Motor neuron (in vitro differentiated cells): ENCODE measurements at regions not wholly inside any gene's neighbourhood (a gene's known extent, or its start where the extent isn't known, plus 50 kb on each side); places are given as distances from the start of the nearest gene placed in this dataset.
A peak's percentile ranks its signal among the peaks of the same experiment; 100 is the strongest.

Experiments used
- ATAC-seq, 8 experiments: fragments of 200-7000 bp; cut with Tn5 transposase; replicated peaks in 6 of 8; 2 replicates each; pipeline ENCODE4 v1.8.0; 2021; ENCODE audit warnings: mild to moderate bottlenecking in 8 of 8, moderate library complexity in 8 of 8
- H3K27ac ChIP-seq, 2 donors: fragments of 250-450 bp; sonication (Bioruptor Pico); 2 replicates each; pipeline ENCODE4 v1.9.0; 2021; ENCODE audit warnings: antibody characterized with exemption in 2 of 2, mild to moderate bottlenecking in 2 of 2, moderate library complexity in 1 of 2
- H3K4me1 ChIP-seq, 2 donors: fragments of 250-450 bp; sonication (Bioruptor Pico); replicated peaks in 1 of 2; 2 replicates each; pipeline ENCODE4 v1.6.1; 2021; ENCODE audit warnings: antibody characterized with exemption in 2 of 2, mild to moderate bottlenecking in 2 of 2, moderate library complexity in 1 of 2
- H3K4me3 ChIP-seq, 5 donors: fragments of 250-450 bp; sonication (Bioruptor Pico); 2 replicates each; pipeline ENCODE4 v1.9.0; 2021; ENCODE audit warnings: antibody characterized with exemption in 5 of 5, mild to moderate bottlenecking in 5 of 5, moderate library complexity in 4 of 5
- WGBS, 10 experiments: fragments of 450-650 bp; shearing (Covaris generic); methylation state at CpG; one replicate each; pipeline ENCODE4 v1.0.0; 2022; 5-methylcytosine and 5-hydroxymethylcytosine counted together
- in situ Hi-C, 9 experiments: fragments of 400-800 bp; cut with MboI; loops; one replicate each; pipeline ENCODE4 v1.15.0; 2021; ENCODE audit warnings: low sequenced_read_pairs in 9 of 9, low pct_unique_long_range_greater_than_20kb in 2 of 9; ENCODE audit not compliant: unreplicated experiment in 9 of 9

DNA sequence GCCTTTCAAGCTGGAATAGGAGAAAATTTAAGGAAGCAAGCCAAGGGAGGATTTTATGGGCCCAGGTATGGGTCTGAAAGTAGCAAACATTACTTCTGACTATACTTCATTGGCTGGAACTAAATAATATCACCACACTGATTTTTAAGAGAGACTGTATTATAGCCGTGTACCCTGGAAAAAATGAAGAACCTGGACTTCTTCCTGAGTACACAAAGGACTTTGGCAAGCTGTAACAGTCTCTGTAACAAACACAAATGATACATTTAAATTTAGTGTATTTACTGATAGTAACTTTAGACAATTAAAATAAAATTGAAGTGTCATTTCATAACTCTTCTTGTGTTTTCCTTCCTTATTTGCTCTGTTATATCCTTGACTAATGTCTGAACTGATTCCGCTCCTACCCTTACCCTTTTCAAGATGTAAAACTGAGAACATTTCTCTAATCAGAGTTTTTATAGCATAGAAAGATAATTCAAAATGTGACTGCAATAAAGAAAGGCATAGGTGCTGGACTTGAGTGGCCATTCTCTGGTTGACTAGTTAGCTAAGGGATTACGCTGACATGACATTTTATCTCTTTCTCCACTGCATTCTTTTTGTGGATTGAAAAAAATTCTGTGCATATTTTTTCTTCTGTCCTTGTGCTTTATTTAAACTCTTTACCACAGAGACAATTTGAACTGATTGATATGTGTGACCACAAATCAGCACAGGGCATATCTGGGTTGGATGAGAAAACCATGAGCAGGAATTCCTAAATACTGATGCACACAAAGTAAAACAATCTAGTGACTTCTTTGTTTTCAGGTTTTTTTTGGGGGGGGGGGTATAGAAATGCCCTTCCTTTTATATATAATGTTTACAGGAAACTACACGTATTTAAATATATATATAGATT lies 349.7 kb downstream of the MDFIC start:
- 67 to 100% (median 75%) methylated on average over 2 to 4 of the region's 4 CpGs; no CpG with 5 or more reads in 1 of the 10 experiments for WGBS, 10 experiments
- no peak for ATAC-seq
- in situ Hi-C loops = no loop called here
- Histone ChIP-seq H3K4me3 (no peak overlapping the region), H3K27ac (no peak overlapping the region), H3K4me1 (no peaks in the 10 kb centered on the region)

DNA sequence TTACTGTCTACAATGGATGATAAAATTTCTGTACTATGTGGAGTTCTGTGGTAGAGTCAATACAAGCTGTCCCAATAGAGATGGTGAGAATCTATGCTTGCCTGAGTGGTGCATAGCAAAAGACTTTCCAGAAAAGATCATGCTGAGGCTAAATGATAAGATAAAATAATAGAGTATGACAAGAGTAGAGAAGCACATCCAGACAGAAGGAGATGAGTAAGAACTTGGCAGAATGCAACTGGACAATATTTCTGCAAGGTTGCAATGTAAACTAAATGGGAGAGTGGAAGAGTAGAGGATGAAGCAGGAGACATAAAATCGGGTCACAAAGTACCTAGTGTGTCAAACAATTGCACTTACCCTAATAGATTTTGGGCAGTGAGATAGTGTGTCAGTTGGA lies 347.6 kb downstream of the MDFIC start:
- no peak overlapping the region for H3K4me3 ChIP-seq
- no peak overlapping the region for H3K27ac ChIP-seq
- WGBS, 10 experiments = 22 to 100% (median 63%) methylated on average over 1 of the region's 1 CpG; no CpG with 5 or more reads in 4 of the 10 experiments
- no peak for ATAC-seq
- in situ Hi-C loops = no loop called here
- no peaks in the 10 kb centered on the region for H3K4me1 ChIP-seq

DNA sequence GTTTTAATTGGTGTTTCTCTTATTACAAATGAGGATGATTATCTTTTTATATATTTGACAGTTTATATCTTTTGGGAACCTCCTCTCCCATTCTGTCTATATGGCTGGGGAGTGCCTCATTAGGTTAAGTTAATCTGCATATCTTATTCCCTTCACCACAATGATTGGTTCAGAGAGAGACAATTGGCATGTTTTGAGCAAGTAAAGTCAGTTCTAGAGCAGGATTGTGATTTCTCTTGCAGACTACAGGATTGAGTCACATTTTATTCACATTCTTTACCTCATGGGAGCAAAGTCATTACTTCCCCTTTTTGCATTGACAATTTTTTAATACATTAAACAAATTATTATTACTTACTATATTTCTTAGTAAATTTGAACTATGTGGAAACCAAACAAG lies 345.6 kb downstream of the MDFIC start:
- in situ Hi-C loops = no loop called here
- no peaks in the 10 kb centered on the region for H3K4me1 ChIP-seq
- no peak overlapping the region for H3K27ac ChIP-seq
- ATAC-seq = no peak
- H3K4me3 ChIP-seq = no peak overlapping the region

DNA sequence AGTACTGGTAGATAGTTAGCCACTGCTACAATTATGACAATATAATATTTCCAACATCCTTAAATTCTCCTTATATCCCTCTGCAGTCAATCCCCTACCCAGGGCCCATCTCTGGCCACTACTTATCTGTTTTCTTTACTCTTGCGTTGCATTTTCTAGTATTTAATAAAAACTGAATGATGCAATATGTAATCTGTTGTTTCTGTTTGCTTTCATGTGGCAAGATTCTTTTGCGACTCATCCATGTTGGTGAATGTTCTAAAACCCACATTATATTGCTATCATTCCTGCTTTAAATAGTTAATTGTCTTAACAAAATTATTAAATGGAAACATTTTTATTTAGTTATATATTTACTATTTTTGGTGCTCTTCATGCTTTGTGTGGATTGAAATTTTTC lies 338.5 kb downstream of the MDFIC start:
- H3K4me1 ChIP-seq = no peaks in the 10 kb centered on the region
- 38 to 100% (median 83%) methylated on average over 1 to 2 of the region's 2 CpGs for WGBS, 10 experiments
- no peak overlapping the region for H3K4me3 ChIP-seq
- H3K27ac ChIP-seq = no peak overlapping the region
- no peak for ATAC-seq
- in situ Hi-C loops = no loop called here

DNA sequence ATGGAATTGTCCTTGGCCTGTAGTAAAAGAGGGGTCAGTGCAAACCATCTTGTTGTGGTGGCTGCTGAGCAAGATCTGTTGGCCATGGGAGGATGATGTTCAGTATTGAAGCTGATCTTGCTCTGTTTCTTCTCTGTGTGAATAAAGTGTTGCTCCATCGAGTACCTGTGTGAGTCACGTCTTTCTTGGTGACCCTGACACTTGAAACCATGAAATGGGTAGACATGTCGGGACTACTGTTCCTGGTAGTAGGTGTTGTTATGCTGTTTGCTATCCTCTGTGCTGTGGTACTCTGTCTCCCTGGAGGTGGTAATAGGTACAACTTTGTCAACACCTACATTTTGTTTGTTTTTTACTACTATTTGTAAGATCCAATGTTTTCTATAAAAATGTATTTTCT lies 330.6 kb downstream of the MDFIC start:
- Histone ChIP-seq H3K27ac (no peak overlapping the region), H3K4me3 (no peak overlapping the region), H3K4me1 (no peaks in the 10 kb centered on the region)
- ATAC-seq = no peak
- WGBS, 10 experiments = 83 to 100% (median 95%) methylated on average over 1 to 3 of the region's 3 CpGs; no CpG with 5 or more reads in 4 of the 10 experiments
- in situ Hi-C loops = no loop called here

DNA sequence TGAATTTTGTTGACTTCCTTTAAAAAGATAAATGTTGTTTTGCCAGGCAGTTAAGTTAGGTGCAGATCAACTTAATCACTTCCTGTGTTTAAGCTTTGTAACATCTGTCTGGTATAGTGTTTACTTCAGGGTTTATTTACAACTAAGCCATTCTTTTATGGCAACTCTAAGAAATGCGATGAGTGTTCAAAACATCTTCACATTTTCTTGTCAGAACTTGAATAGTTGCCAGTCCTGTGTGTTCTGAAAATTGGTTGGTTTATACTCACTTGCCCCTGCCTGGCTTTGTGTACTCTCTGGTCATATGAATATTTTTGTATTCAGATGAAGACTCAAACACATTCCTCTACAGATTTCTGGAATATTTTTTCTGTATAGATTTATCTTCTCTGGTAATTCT lies 327.2 kb downstream of the MDFIC start:
- no peak overlapping the region for H3K27ac ChIP-seq
- H3K4me3 ChIP-seq = no peak overlapping the region
- 50 to 100% (median 76%) methylated on average over 1 of the region's 1 CpG; no CpG with 5 or more reads in 4 of the 10 experiments for WGBS, 10 experiments
- H3K4me1 ChIP-seq = no peaks in the 10 kb centered on the region
- no peak for ATAC-seq
- in situ Hi-C loops = no loop called here

DNA sequence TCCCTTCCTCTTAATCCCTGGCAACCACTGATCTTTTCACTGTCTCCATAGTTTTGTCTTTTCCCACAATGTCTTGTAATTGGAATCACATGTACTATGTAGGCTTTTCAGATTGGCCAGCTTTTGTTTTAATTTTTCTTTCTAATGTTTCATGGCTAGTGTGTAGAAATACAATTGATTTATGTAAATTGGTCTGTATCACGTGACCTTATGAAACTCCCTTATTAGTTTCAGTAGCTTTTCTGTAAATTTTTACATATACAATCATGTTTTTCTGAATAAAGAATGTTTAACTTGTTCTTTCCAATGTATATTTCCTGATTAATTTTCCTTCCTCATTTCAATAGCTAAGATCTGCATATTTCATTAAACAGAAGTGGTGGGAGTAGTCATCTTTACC lies 319.3 kb downstream of the MDFIC start:
- in situ Hi-C loops = no loop called here
- no peak overlapping the region for H3K4me3 ChIP-seq
- H3K4me1 ChIP-seq = no peaks in the 10 kb centered on the region
- WGBS, 10 experiments = 64 to 100% (median 79%) methylated on average over 1 of the region's 1 CpG; no CpG with 5 or more reads in 2 of the 10 experiments
- H3K27ac ChIP-seq = no peak overlapping the region
- ATAC-seq = no peak

DNA sequence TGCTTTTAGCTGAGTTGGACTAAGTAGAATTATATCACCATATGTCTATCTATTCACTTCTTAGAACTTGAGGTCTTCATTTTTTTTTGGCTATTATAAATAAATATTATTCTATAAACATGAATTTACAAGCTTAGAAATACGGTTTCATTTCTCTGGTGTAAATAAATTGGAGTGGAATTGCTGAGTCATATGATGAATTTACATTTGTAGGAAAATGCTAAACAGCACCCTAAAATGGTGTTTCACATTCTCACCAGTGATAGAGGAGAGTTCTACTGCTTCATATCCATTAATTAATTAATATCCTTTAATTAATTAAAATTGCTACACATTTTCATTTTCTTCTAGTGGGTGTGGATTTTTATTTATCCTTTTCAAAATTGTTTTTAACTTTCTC lies 318.3 kb downstream of the MDFIC start:
- no peaks in the 10 kb centered on the region for H3K4me1 ChIP-seq
- 0 to 100% (median 84%) methylated on average over 1 of the region's 1 CpG for WGBS, 10 experiments
- no peak overlapping the region for H3K4me3 ChIP-seq
- in situ Hi-C loops = no loop called here
- ATAC-seq = no peak
- no peak overlapping the region for H3K27ac ChIP-seq

DNA sequence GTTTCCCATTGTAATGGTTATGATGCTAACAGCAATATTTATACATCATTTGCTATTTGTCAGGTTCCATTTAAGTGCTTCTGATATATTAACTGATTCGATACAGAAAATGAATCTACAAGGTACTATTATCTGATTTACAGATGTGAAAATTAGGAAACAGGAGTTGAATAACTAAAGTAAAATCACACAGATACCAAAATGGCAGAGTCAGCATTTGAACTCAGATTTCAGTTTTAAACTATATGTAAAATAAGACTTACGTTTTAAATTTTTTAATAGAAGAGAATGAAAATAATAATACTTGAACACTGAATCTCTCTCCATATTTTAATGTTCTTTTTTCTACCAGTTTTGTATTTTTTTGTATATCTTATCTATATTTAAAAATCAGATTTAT lies 313.2 kb downstream of the MDFIC start:
- in situ Hi-C loops = no loop called here
- Histone ChIP-seq H3K4me1 (peaks cover 6 to 14% of the 10 kb centered on the region in 2 donors), H3K27ac (no peak overlapping the region), H3K4me3 (no peak overlapping the region)
- no peak for ATAC-seq
- 73 to 100% (median 94%) methylated on average over 1 to 2 of the region's 2 CpGs for WGBS, 10 experiments

DNA sequence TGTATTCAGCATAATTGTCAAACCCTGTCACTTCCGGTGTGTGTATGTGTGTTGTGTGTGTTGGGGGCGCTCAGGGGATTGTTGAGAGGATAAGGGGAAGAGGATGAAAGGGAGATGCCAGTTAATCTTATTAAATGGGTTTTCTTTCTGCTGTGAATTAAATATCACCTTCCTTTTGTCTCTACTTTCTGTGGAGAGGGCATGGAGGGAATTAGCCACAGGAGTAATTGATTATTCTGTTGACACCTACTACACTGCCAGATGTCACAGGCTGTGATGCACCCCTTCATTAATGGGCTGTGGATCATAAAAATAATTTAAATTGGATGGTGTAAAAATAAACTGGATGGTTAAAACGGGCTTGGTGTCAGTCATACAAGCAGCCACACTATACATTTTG lies 311.9 kb downstream of the MDFIC start:
- in situ Hi-C loops = no loop called here
- peak in 1 of 8 experiments; percentile 62 for ATAC-seq
- no peak overlapping the region for H3K4me3 ChIP-seq
- no peak overlapping the region for H3K27ac ChIP-seq
- H3K4me1 ChIP-seq = peaks cover 9 to 24% of the 10 kb centered on the region in 2 donors
- WGBS, 10 experiments = 57 to 90% (median 71%) methylated on average over 1 to 3 of the region's 3 CpGs; no CpG with 5 or more reads in 3 of the 10 experiments

DNA sequence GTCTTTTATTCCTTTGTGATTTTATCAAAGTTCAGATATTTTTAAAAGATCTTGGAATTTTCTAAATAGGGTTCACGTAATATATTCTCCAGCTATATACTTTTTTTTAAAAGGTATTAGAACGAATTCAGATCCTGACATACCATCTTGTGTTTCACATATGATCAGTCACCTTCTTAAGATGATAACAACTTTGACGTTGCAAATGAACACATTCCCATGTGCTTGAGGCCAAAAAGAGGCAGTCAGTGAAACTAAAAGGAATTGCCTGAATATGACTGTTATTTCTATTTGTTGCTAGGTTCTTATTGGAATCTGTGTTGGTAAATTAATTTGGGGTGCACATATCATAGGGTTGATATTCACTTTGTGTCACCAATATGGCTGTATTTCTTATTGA lies 310.1 kb downstream of the MDFIC start:
- Histone ChIP-seq H3K4me3 (no peak overlapping the region), H3K27ac (no peak overlapping the region), H3K4me1 (peaks cover 9 to 25% of the 10 kb centered on the region in 2 donors)
- in situ Hi-C loops = no loop called here
- WGBS, 10 experiments = 83 to 92% (median 86%) methylated on average over 2 to 3 of the region's 3 CpGs; no CpG with 5 or more reads in 3 of the 10 experiments
- ATAC-seq = no peak

DNA sequence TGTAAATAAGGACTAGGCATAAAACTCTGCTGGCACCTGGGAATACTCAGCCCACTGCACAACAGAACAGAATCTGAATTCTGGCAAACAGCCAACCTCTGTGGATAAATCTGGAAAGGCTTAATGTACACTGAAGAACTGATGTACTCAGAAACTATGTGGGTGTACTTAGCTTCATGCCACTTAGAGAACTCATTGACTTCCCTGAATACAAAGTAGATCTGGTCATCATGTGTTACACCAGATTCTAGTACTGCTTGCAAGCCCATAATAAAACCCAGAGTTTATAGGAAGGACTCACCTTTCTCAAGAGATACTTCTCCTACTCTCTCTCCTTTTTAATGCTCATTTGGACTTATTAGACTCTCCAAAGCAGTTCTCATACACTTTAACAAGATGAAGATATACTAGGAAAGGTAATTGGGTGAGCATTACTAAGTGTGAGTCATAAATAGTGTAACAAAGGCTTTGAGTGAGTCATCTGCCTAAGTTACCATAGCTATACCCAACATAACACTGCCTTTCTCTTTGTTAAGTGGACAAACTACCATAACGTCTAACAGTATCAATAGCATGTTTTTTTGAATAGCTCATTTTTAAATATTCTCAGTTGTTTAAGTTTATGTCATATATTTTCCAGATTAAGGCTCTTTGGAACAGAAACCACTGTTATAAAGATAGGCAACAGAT lies 309.1 kb downstream of the MDFIC start:
- in situ Hi-C loops = no loop called here
- Histone ChIP-seq H3K4me1 (peaks cover 9 to 25% of the 10 kb centered on the region in 2 donors), H3K27ac (no peak overlapping the region), H3K4me3 (no peak overlapping the region)
- peak; percentile 80 to 100 (median 96) for ATAC-seq
- 0 to 27% (median 7%) methylated on average over 1 of the region's 1 CpG; no CpG with 5 or more reads in 2 of the 10 experiments for WGBS, 10 experiments

DNA sequence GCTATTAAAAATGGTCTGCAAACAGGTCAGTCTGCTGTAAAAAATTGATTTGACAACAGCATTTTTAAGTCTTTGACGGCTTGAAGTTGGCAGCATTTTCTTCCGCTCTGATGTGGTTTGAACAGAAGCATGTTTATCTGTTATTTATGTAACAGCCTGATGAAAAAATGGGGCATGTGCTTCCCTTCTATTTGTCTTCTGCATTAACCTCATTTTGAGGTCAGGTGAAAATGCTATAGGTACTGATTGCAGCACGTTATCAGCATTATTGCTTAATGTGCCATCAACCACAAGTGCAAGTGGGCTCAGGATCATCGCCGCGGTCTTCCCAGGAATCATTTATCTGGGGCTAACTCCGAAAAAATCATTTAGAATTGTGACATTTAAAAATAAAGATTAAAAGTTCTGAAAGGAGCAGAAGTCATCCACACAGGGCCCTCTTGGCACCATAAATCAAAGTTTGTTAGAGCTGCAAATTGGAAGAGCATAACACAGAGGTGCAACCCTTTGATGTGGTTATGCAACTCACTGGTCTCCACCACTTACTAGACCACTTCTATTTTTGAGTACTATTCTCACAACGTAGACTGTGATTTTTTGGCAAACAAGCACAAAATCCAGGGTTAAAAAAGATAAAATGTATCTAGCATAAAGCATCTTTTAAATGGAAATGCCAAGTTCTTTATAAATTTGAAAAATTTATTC lies 307.7 kb downstream of the MDFIC start:
- 49 to 100% (median 89%) methylated on average over 1 to 7 of the region's 8 CpGs; no CpG with 5 or more reads in 1 of the 10 experiments for WGBS, 10 experiments
- Histone ChIP-seq H3K4me1 (peaks cover 9 to 25% of the 10 kb centered on the region in 2 donors), H3K4me3 (no peak overlapping the region), H3K27ac (no peak overlapping the region)
- in situ Hi-C loops = no loop called here
- ATAC-seq = no peak
